Parathyroid adenoma (tissue), 2 donors: ENCODE measurements at regions not wholly inside any gene's neighbourhood (a gene's known extent, or its start where the extent isn't known, plus 50 kb on each side); places are given as distances from the start of the nearest gene placed in this dataset.
A peak's percentile ranks its signal among the peaks of the same experiment; 100 is the strongest.

Experiments
- H2AFZ ChIP-seq: fragments of 300-600 bp; sonication (generic); one replicate; pipeline ENCODE4 v1.7.0; 2017; ENCODE audit warnings: antibody characterized with exemption, mild to moderate bottlenecking
- H3K27ac ChIP-seq: fragments of 300-600 bp; sonication (generic); one replicate; pipeline ENCODE4 v1.7.0; 2017
- H3K27me3 ChIP-seq: fragments of 300-600 bp; sonication (generic); one replicate; pipeline ENCODE4 v1.7.0; 2017; ENCODE audit warnings: low read length; ENCODE audit not compliant: control insufficient read depth, insufficient read depth
- H3K36me3 ChIP-seq: fragments of 300-600 bp; sonication (generic); one replicate; pipeline ENCODE4 v1.7.0; 2017; ENCODE audit warnings: low read length; ENCODE audit not compliant: control insufficient read depth, insufficient read depth
- H3K4me1 ChIP-seq: fragments of 300-600 bp; sonication (generic); one replicate; pipeline ENCODE4 v1.7.0; 2017; ENCODE audit warnings: control low read depth
- H3K4me2 ChIP-seq: fragments of 300-600 bp; sonication (generic); one replicate; pipeline ENCODE4 v1.7.0; 2017; ENCODE audit warnings: low read length
- H3K4me3 ChIP-seq: fragments of 300-600 bp; sonication (generic); one replicate; pipeline ENCODE4 v1.7.0; 2017; ENCODE audit warnings: low read depth, low read length
- H3K79me2 ChIP-seq: fragments of 300-600 bp; sonication (generic); one replicate; pipeline ENCODE4 v1.7.0; 2017; ENCODE audit warnings: control low read depth
- H3K9ac ChIP-seq: fragments of 300-600 bp; sonication (generic); one replicate; pipeline ENCODE4 v1.7.0; 2017; ENCODE audit warnings: mild to moderate bottlenecking
- H3K9me3 ChIP-seq: fragments of 300-600 bp; sonication (generic); one replicate; pipeline ENCODE4 v1.7.0; 2017; ENCODE audit warnings: low read length; ENCODE audit not compliant: control insufficient read depth
- TF ChIP-seq, protein P1 (sequence below): fragments of 300-600 bp; sonication (generic); IDR thresholded peaks from one replicate; pipeline ENCODE4 v1.7.0; 2017; ENCODE audit warnings: antibody characterized with exemption, mild to moderate bottlenecking
- donor health status: primary hyperparathyroidism.

DNA sequence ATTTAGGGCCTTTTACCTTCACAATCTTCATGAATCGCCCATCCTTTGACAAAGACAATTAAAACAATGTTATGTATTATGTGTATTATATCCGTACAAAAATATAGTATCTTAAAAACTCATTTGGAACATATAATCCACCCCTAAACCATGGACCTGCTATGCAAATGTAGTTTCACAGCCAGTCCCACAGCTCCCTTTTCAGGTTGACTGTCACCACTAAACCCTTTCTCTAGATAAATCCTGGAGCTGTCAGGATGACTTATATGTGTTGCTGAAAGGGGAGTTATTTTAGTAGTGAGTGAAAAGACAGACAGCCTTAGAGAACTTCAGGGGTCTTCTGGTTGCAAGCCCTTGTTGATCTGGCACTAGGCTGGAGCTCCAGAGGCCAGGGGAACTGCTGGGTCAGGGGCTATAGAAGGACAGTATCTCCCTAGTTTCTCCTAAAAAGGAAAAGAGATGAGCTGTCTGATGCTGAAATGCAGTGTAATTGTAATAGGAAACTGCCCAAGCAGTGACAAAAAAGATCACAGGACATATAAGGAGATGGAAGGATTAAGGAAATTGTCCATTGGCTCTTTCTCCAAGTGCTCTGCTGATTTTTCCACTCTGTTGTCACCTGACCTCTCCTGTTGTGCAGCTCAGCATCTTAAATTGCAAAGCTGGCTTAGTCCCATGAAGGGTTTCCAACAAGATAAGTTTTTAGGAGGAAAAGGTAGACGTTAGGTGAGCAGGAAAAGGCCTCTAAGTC is 127.7 kb downstream of the S1PR1 start:
- TF ChIP-seq, protein P1, sequence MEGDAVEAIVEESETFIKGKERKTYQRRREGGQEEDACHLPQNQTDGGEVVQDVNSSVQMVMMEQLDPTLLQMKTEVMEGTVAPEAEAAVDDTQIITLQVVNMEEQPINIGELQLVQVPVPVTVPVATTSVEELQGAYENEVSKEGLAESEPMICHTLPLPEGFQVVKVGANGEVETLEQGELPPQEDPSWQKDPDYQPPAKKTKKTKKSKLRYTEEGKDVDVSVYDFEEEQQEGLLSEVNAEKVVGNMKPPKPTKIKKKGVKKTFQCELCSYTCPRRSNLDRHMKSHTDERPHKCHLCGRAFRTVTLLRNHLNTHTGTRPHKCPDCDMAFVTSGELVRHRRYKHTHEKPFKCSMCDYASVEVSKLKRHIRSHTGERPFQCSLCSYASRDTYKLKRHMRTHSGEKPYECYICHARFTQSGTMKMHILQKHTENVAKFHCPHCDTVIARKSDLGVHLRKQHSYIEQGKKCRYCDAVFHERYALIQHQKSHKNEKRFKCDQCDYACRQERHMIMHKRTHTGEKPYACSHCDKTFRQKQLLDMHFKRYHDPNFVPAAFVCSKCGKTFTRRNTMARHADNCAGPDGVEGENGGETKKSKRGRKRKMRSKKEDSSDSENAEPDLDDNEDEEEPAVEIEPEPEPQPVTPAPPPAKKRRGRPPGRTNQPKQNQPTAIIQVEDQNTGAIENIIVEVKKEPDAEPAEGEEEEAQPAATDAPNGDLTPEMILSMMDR = no peak
- Histone ChIP-seq H3K27me3 (no peaks in the 10 kb centered on the region), H2AFZ (no peak overlapping the region)

DNA sequence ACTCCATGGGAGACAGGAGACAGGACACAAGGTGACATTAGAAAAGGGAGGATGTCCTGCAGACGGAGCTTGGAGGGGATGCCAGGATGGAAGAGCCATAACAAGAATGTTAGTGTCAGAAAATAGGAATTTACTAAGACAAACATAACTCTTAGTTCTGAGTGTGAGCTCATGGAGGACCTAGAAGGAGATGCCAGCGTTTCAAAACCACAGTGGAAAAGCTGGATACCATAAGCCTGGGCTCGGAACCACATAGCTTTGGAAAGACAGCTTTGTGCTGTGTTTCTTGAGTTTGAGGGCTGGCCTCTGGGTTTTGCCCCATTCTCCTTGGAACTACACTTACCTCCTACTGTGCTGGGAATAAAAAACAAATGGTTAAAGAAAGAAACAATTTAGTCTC is 128.4 kb downstream of the S1PR1 start:
- peak overlapping the region; percentile 65 for H3K27ac ChIP-seq
- H3K9ac ChIP-seq = no peak overlapping the region
- H3K4me1 ChIP-seq = no peaks in the 10 kb centered on the region
- H3K4me2 ChIP-seq = no peak overlapping the region
- no peaks in the 10 kb centered on the region for H3K36me3 ChIP-seq
- H2AFZ ChIP-seq = peak overlapping the region; percentile 3
- no peaks in the 10 kb centered on the region for H3K79me2 ChIP-seq
- H3K4me3 ChIP-seq = no peak overlapping the region
- H3K9me3 ChIP-seq = no peaks in the 10 kb centered on the region
- H3K27me3 ChIP-seq = no peaks in the 10 kb centered on the region
- TF ChIP-seq, protein P1 = no peak

More for the DNA sequence above, 127.7 kb downstream of the S1PR1 start:
- H3K27ac ChIP-seq = peak overlapping the region; percentile 65
- H3K4me2 ChIP-seq = no peak overlapping the region
- H3K36me3 ChIP-seq = no peaks in the 10 kb centered on the region
- H3K9ac ChIP-seq = no peak overlapping the region
- no peaks in the 10 kb centered on the region for H3K4me1 ChIP-seq
- no peaks in the 10 kb centered on the region for H3K9me3 ChIP-seq
- H3K79me2 ChIP-seq = no peaks in the 10 kb centered on the region
- H3K4me3 ChIP-seq = no peak overlapping the region

DNA sequence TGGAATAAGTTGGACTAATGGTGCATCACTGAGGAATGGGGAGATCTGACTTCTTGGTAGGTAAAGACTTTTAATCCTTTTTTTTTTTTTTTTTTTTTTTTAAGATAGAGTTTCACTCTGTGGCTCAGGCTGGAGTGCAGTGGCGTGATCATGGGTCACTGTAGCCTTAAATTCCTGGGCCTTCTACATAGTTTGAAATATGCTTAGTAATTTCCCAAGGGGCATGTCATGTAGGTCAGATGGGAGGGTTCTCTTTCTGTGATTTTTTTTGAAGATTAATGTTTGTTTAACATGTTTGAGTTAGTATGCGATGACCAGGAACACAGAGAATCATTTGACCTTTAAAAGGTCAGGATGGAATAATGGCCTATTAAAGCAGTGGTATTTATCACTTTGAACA is 129.1 kb downstream of the S1PR1 start:
- Histone ChIP-seq H3K9ac (no peak overlapping the region), H3K4me3 (no peak overlapping the region)

DNA sequence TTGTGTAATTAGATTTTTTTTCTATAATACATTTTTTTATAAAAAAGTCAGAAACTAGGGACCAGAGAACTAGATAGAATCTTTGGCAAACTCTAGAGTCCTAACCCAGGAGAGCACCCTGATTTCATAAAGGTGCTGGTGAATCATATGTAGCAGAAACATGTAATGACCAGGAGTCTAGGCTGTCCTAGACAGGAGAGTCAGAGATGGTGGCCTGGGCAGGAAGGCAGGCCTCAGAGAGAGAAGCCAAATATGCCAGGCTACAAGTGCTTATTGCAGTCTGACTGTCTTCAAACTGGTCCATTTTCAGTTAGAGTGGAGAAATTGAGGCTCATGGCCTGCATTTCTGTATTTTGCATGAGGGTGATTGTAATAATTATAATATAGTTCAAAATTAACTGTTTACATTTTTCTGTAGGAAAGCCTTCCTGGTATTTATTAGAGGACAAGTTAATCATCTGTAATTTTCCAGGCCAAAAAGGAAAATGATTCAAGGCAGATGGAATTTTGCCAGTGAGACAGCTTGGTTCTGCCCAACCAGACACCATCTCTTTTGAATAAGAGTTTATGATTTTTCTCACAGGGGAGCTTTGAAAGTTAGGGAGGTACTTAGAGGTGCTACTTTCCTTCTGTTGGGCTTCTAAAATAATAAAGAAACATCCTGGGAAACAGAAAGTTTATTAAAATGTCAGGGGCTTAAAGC is 129.8 kb downstream of the S1PR1 start:
- H3K27ac ChIP-seq = no peak overlapping the region
- no peaks in the 10 kb centered on the region for H3K79me2 ChIP-seq
- H3K36me3 ChIP-seq = no peaks in the 10 kb centered on the region
- no peak overlapping the region for H2AFZ ChIP-seq
- no peaks in the 10 kb centered on the region for H3K4me1 ChIP-seq
- TF ChIP-seq, protein P1 = no peak
- H3K27me3 ChIP-seq = no peaks in the 10 kb centered on the region
- H3K4me2 ChIP-seq = no peak overlapping the region
- H3K9ac ChIP-seq = no peak overlapping the region
- H3K4me3 ChIP-seq = no peak overlapping the region
- no peaks in the 10 kb centered on the region for H3K9me3 ChIP-seq

More for the DNA sequence above, 129.1 kb downstream of the S1PR1 start:
- TF ChIP-seq, protein P1 = no peak
- no peaks in the 10 kb centered on the region for H3K27me3 ChIP-seq
- no peak overlapping the region for H3K4me2 ChIP-seq
- no peaks in the 10 kb centered on the region for H3K9me3 ChIP-seq
- H2AFZ ChIP-seq = no peak overlapping the region
- H3K79me2 ChIP-seq = no peaks in the 10 kb centered on the region
- no peak overlapping the region for H3K27ac ChIP-seq
- H3K4me1 ChIP-seq = no peaks in the 10 kb centered on the region
- H3K36me3 ChIP-seq = no peaks in the 10 kb centered on the region
